Peyer's patch (tissue), 4 donors: ENCODE measurements at regions not wholly inside any gene's neighbourhood (a gene's known extent, or its start where the extent isn't known, plus 50 kb on each side); places are given as distances from the start of the nearest gene placed in this dataset.

Experiments
- DNase-seq, 3 donors: peaks; one replicate each; pipeline ENCODE4 v3.0.0-alpha.2; 2017 to 2019
- H3K27ac ChIP-seq, 4 donors: fragments of 200-600 bp; sonication (generic); one replicate each; pipeline ENCODE4 v1.5.1; 2016 to 2019
- H3K27me3 ChIP-seq, 2 donors: fragments of 200-600 bp; sonication (generic); one replicate each; pipeline ENCODE4 v1.5.1; 2019
- H3K36me3 ChIP-seq, 3 donors: fragments of 200-600 bp; sonication (generic); one replicate each; pipeline ENCODE4 v1.5.1; 2016 to 2019
- H3K4me1 ChIP-seq, 4 donors: fragments of 200-600 bp; sonication (generic); one replicate each; pipeline ENCODE4 v1.5.1; 2016 to 2019
- H3K4me3 ChIP-seq, 4 donors: fragments of 200-600 bp; sonication (generic); 1 replicate in 3 of 4; 2 replicates in 1 of 4; pipeline ENCODE4 v1.5.1; 2016 to 2019; ENCODE audit warnings: mild to moderate bottlenecking in 1 of 4
- H3K9me3 ChIP-seq, 4 donors: fragments of 200-600 bp; sonication (generic); one replicate each; pipeline ENCODE4 v1.5.1; 2016 to 2019; ENCODE audit warnings: mild to moderate bottlenecking in 1 of 4
- POLR2A ChIP-seq, 2 donors: fragments of 450-650 bp; IDR thresholded peaks; one replicate each; pipeline ENCODE4 v1.5.1; 2017; ENCODE audit warnings: antibody characterized with exemption in 2 of 2, mild to moderate bottlenecking in 2 of 2, moderate library complexity in 2 of 2
- TF ChIP-seq, protein P1 (sequence below), 6 experiments: fragments of 450-650 bp in 4 of 6; fragments of 200-600 bp in 2 of 6; sonication (generic) in 1 of 6; IDR thresholded peaks; one replicate each; pipeline ENCODE4 v1.5.1; 2017 to 2019; ENCODE audit warnings: antibody characterized with exemption in 6 of 6, mild to moderate bottlenecking in 3 of 6, moderate library complexity in 1 of 6

DNA sequence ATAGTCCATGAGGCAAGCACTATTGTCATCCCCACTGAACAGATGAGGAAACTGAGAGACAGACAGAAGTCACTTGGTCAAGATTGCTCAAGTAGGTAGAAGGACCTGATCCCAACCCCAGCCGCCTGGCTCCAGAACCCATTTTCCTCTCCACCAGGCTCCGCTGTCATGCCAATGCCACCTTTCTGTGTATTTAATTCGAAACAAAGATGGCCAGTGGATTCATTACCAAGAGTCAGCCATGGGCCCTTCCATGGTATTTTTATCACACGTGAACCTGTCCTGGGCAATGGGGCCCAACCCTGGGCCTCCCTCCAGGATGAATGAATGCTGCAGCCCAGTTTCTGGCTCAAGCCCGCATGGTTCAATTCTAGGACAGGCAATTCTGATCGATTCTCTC, 673.4 kb downstream of the BCL11B start:
- Histone ChIP-seq H3K27ac (no peak overlapping the region), H3K9me3 (no peaks in the 10 kb centered on the region), H3K36me3 (no peaks in the 10 kb centered on the region), H3K4me3 (no peak overlapping the region), H3K27me3 (no peaks in the 10 kb centered on the region), H3K4me1 (no peaks in the 10 kb centered on the region)
- no peak for TF ChIP-seq POLR2A (IDR thresholded peaks at IDR 0.05)
- TF ChIP-seq, protein P1, sequence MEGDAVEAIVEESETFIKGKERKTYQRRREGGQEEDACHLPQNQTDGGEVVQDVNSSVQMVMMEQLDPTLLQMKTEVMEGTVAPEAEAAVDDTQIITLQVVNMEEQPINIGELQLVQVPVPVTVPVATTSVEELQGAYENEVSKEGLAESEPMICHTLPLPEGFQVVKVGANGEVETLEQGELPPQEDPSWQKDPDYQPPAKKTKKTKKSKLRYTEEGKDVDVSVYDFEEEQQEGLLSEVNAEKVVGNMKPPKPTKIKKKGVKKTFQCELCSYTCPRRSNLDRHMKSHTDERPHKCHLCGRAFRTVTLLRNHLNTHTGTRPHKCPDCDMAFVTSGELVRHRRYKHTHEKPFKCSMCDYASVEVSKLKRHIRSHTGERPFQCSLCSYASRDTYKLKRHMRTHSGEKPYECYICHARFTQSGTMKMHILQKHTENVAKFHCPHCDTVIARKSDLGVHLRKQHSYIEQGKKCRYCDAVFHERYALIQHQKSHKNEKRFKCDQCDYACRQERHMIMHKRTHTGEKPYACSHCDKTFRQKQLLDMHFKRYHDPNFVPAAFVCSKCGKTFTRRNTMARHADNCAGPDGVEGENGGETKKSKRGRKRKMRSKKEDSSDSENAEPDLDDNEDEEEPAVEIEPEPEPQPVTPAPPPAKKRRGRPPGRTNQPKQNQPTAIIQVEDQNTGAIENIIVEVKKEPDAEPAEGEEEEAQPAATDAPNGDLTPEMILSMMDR (IDR thresholded peaks at IDR 0.05): no peak
- DNase-seq: no peak

DNA sequence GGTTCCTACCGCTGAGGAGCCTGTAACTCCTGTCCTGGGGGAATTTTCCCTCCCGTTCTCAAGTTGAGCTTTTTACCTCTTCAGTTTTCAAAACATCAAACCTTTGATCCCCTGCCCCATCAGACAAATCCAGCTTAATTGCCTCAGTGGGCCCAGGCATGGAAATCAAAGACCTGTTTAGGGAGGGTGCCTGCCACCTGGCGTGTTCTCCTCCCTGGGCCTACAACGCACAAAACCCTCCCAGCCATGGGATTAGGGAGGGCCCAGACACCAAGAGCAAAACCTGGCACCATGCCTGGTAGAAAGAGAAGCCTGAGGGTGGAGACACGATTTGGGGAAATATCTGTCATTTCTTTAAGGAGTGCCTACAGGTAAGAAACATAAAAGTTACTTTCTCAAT, 672.9 kb downstream of the BCL11B start:
- Histone ChIP-seq H3K27me3 (no peaks in the 10 kb centered on the region), H3K9me3 (no peaks in the 10 kb centered on the region), H3K27ac (no peak overlapping the region), H3K4me1 (no peaks in the 10 kb centered on the region), H3K4me3 (no peak overlapping the region), H3K36me3 (no peaks in the 10 kb centered on the region)
- TF ChIP-seq POLR2A (IDR thresholded peaks at IDR 0.05): no peak
- TF ChIP-seq, protein P1 (IDR thresholded peaks at IDR 0.05): no peak
- no peak for DNase-seq

DNA sequence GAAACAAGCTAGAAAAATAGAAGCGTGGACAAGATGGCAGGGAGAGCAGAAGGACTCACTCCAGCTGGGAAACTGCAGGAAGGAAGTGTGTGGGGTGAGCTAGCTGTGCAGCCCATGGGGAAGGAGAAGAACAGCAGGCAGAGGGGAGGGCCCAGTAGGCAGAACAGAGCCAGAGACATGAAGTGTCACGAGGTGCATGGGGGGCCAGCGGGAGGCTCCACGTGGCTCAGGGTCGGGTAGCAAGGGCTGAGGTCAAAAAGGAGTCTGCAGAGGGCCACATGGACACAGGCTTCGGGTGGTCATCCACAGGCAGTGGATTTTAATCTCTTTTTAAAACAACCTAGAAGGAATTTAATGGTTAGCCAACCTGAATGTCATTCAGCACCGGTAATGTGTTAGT, 669.0 kb downstream of the BCL11B start:
- Histone ChIP-seq H3K9me3 (no peaks in the 10 kb centered on the region), H3K27me3 (no peaks in the 10 kb centered on the region), H3K4me1 (no peaks in the 10 kb centered on the region), H3K36me3 (no peaks in the 10 kb centered on the region), H3K27ac (no peak overlapping the region), H3K4me3 (no peak overlapping the region)
- no peak for DNase-seq
- TF ChIP-seq, protein P1 (IDR thresholded peaks at IDR 0.05): no peak
- TF ChIP-seq POLR2A (IDR thresholded peaks at IDR 0.05): no peak

DNA sequence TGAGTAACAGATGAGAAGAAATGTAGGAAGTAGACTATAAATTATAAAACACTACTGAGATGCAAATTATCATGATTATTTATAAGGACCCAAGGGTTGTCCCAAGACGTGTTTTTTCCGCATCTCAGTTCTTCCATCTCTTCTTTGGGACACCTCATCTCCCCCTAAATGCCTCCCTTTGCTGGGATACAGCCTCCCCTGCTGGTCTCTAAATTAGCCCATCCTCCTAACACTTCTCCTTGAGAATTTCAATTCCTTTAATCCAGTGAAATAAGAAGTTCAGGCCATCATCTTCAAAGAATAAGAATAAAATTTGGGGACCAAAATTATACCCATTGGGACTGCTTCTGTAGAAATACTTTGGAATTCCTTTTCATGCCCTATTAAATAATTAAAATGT, 667.0 kb downstream of the BCL11B start:
- Histone ChIP-seq H3K9me3 (no peaks in the 10 kb centered on the region), H3K4me1 (no peaks in the 10 kb centered on the region), H3K27ac (no peak overlapping the region), H3K36me3 (no peaks in the 10 kb centered on the region), H3K4me3 (no peak overlapping the region), H3K27me3 (no peaks in the 10 kb centered on the region)
- no peak for TF ChIP-seq POLR2A (IDR thresholded peaks at IDR 0.05)
- TF ChIP-seq, protein P1 (IDR thresholded peaks at IDR 0.05): no peak
- DNase-seq: no peak

DNA sequence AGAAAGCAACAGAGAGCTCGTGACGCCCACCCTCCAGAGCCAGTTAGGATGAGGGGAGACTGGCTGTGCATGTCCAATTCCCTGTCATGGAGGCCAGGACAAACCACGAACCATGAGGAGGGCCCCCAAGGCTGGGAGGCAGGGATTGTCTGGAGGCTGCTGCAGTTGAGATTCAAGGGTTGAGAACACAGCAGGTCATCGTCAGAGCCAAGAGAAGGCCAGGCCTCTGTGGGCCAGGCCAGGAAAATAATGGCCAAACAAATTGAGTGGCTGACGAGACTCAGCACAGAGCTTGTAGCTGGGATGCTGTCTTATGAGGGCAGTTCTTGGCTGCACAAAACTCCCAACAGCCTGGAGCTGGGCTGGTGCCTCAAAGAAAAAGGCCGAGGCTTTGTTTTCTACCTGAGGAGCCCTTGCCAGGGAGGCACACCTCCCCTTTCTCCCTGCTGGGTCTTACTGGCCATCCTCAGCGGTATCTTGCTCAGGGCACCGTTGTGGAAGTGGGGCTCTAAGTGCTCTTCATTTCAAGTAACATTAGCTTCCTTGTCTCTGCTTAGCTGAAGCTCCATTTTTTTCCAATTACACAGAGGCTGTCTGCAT, 665.9 kb downstream of the BCL11B start:
- no peaks in the 10 kb centered on the region for H3K4me1 ChIP-seq
- H3K36me3 ChIP-seq: no peaks in the 10 kb centered on the region
- no peak overlapping the region for H3K4me3 ChIP-seq
- TF ChIP-seq, protein P1 (IDR thresholded peaks at IDR 0.05): no peak
- no peak for TF ChIP-seq POLR2A (IDR thresholded peaks at IDR 0.05)
- no peak for DNase-seq
- H3K27ac ChIP-seq: no peak overlapping the region
- H3K27me3 ChIP-seq: no peaks in the 10 kb centered on the region
- no peaks in the 10 kb centered on the region for H3K9me3 ChIP-seq

DNA sequence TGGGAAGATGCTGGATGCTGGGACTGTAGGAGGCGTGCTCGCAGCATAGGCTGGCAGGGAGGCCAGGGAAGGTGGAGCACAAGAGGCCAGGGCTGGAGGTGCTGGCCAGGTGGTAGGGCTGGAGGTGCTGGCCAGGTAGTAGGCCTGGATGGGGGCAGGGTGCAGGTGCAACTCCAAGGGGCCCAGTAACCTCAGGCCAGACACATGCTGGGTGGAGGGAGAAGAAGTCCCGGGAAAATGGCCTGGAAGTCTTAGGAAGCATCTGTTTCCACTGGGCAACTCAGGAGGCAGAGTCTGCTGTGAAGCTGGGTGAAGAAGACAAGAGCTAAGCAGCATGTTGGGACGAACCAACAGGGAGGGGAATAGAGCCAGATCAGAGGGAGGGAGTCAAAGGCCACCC, 665.2 kb downstream of the BCL11B start:
- no peak overlapping the region for H3K4me3 ChIP-seq
- DNase-seq: no peak
- no peaks in the 10 kb centered on the region for H3K27me3 ChIP-seq
- no peak for TF ChIP-seq POLR2A (IDR thresholded peaks at IDR 0.05)
- TF ChIP-seq, protein P1 (IDR thresholded peaks at IDR 0.05): no peak
- H3K4me1 ChIP-seq: no peaks in the 10 kb centered on the region
- no peaks in the 10 kb centered on the region for H3K9me3 ChIP-seq
- no peak overlapping the region for H3K27ac ChIP-seq
- no peaks in the 10 kb centered on the region for H3K36me3 ChIP-seq
